ENCODE measurements at regions not wholly inside any gene's neighbourhood (a gene's known extent, or its start where the extent isn't known, plus 50 kb on each side); places are given as distances from the start of the nearest gene placed in this dataset.
"Not testable (repeated sequence)": the region's sequence is repeated elsewhere in the genome, so short reads cannot be mapped to it uniquely, and the experiment has no call there.

- peaks cover 0 to 2% of the 10 kb centered on the region in 2 experiments for H3K9me3 ChIP-seq (ENCODE audit: control insufficient read depth in 1 of 2, insufficient read depth in 1 of 2, low read length in 2 of 2)
- ATAC-seq (ENCODE audit: poor library complexity) (no peak), DNase-seq (no peak)
- POLR2A ChIA-PET: no interaction called here
- Mint-ChIP-seq H3K9me3 (peaks cover 7% of the 10 kb centered on the region), H3K4me3 (no peak overlapping the region), H3K27ac (no peak overlapping the region), H3K27me3 (no peaks in the 10 kb centered on the region), H3K36me3 (ENCODE audit: low read depth) (no peaks in the 10 kb centered on the region), H3K4me1 (ENCODE audit: low read depth) (no peaks in the 10 kb centered on the region)
- CTCF ChIA-PET: no interaction called here
- TF ChIP-seq CTCF (IDR thresholded peaks at IDR 0.05): no peak
- H3K36me3 ChIP-seq (ENCODE audit: insufficient read depth, low read length): no peaks in the 10 kb centered on the region
- no peaks in the 10 kb centered on the region for H3K27me3 ChIP-seq (ENCODE audit: control insufficient read depth in 1 of 2, insufficient read depth in 2 of 2, low read length in 2 of 2)
- no peak overlapping the region for H3K4me3 ChIP-seq (ENCODE audit: low read length)
- no peak overlapping the region for H3K27ac ChIP-seq (ENCODE audit: low read depth in 1 of 2, low read length in 2 of 2)
- intact Hi-C loops (cut with DNase I, micrococcal nuclease): no loop called here
- no peaks in the 10 kb centered on the region for H3K4me1 ChIP-seq (ENCODE audit: insufficient read depth, low read length)
These were observed 129.8 kb downstream of the HNMT start for GRCh38 chr2:138094031-138094430.

- Mint-ChIP-seq H3K27ac (no peak overlapping the region), H3K9me3 (peaks cover 7% of the 10 kb centered on the region), H3K36me3 (ENCODE audit: low read depth) (no peaks in the 10 kb centered on the region), H3K4me3 (no peak overlapping the region), H3K27me3 (no peaks in the 10 kb centered on the region), H3K4me1 (ENCODE audit: low read depth) (no peaks in the 10 kb centered on the region)
- ChIA-PET CTCF (no interaction called here), POLR2A (no interaction called here)
- no peaks in the 10 kb centered on the region for H3K36me3 ChIP-seq (ENCODE audit: insufficient read depth, low read length)
- H3K9me3 ChIP-seq (ENCODE audit: control insufficient read depth in 1 of 2, insufficient read depth in 1 of 2, low read length in 2 of 2): no peaks in the 10 kb centered on the region
- no peaks in the 10 kb centered on the region for H3K27me3 ChIP-seq (ENCODE audit: control insufficient read depth in 1 of 2, insufficient read depth in 2 of 2, low read length in 2 of 2)
- H3K27ac ChIP-seq (ENCODE audit: low read depth in 1 of 2, low read length in 2 of 2): no peak overlapping the region
- no peak for TF ChIP-seq CTCF (IDR thresholded peaks at IDR 0.05)
- no peak for DNase-seq
- no peak overlapping the region for H3K4me3 ChIP-seq (ENCODE audit: low read length)
- no peak for ATAC-seq (ENCODE audit: poor library complexity)
- no peaks in the 10 kb centered on the region for H3K4me1 ChIP-seq (ENCODE audit: insufficient read depth, low read length)
- intact Hi-C loops (cut with DNase I, micrococcal nuclease): no loop called here
These were observed 131.1 kb downstream of the HNMT start for GRCh38 chr2:138095336-138095735.

GRCh38 chr2:138099288-138099687, 135.0 kb downstream of the HNMT start:
- H3K4me3 ChIP-seq (ENCODE audit: low read length); H3K9me3 Mint-ChIP-seq; H3K36me3 ChIP-seq (ENCODE audit: insufficient read depth, low read length); H3K27me3 ChIP-seq (ENCODE audit: control insufficient read depth in 1 of 2, insufficient read depth in 2 of 2, low read length in 2 of 2); H3K9me3 ChIP-seq (ENCODE audit: control insufficient read depth in 1 of 2, insufficient read depth in 1 of 2, low read length in 2 of 2); H3K4me1 ChIP-seq (ENCODE audit: insufficient read depth, low read length); CTCF ChIA-PET; POLR2A ChIA-PET; H3K27me3 Mint-ChIP-seq; H3K4me3 Mint-ChIP-seq; H3K27ac Mint-ChIP-seq; H3K4me1 Mint-ChIP-seq (ENCODE audit: low read depth); H3K27ac ChIP-seq (ENCODE audit: low read depth in 1 of 2, low read length in 2 of 2); intact Hi-C loops (cut with DNase I, micrococcal nuclease); ATAC-seq (ENCODE audit: poor library complexity); DNase-seq; H3K36me3 Mint-ChIP-seq (ENCODE audit: low read depth): not testable (repeated sequence)

- H3K27me3 ChIP-seq (ENCODE audit: control insufficient read depth in 1 of 2, insufficient read depth in 2 of 2, low read length in 2 of 2): no peaks in the 10 kb centered on the region
- no peak for DNase-seq
- Mint-ChIP-seq H3K36me3 (ENCODE audit: low read depth) (no peaks in the 10 kb centered on the region), H3K27ac (no peak overlapping the region), H3K9me3 (peaks cover 7% of the 10 kb centered on the region), H3K4me3 (no peak overlapping the region), H3K27me3 (no peaks in the 10 kb centered on the region), H3K4me1 (ENCODE audit: low read depth) (no peaks in the 10 kb centered on the region)
- ATAC-seq (ENCODE audit: poor library complexity): no peak
- H3K27ac ChIP-seq (ENCODE audit: low read depth in 1 of 2, low read length in 2 of 2): no peak overlapping the region
- no peaks in the 10 kb centered on the region for H3K4me1 ChIP-seq (ENCODE audit: insufficient read depth, low read length)
- POLR2A ChIA-PET: no interaction called here
- CTCF ChIA-PET: no interaction called here
- intact Hi-C loops (cut with DNase I, micrococcal nuclease): no loop called here
- no peaks in the 10 kb centered on the region for H3K36me3 ChIP-seq (ENCODE audit: insufficient read depth, low read length)
- H3K9me3 ChIP-seq (ENCODE audit: control insufficient read depth in 1 of 2, insufficient read depth in 1 of 2, low read length in 2 of 2): no peaks in the 10 kb centered on the region
- no peak for TF ChIP-seq CTCF (IDR thresholded peaks at IDR 0.05)
- H3K4me3 ChIP-seq (ENCODE audit: low read length): no peak overlapping the region
These were observed 137.4 kb downstream of the HNMT start for GRCh38 chr2:138101718-138102117.

Data from CD4-positive, alpha-beta T cell (primary cell).